ENCODE measurements at regions not wholly inside any gene's neighbourhood (a gene's known extent, or its start where the extent isn't known, plus 50 kb on each side); places are given as distances from the start of the nearest gene placed in this dataset.

GRCh38 chr18:30674596-30674995 is 367.9 kb downstream of the DSC3 start:
- Histone ChIP-seq H2BK5ac (ENCODE audit: low read depth, low read length) (no peak overlapping the region), H3K18ac (ENCODE audit: extremely low read depth, low read length) (no peak overlapping the region), H3K79me1 (ENCODE audit: low read depth, low read length) (no peaks in the 10 kb centered on the region), H3K23me2 (ENCODE audit: low read depth, low read length) (no peaks in the 10 kb centered on the region; the same call in 1 of the 2 replicates), H2AK5ac (ENCODE audit: low read depth, low read length) (no peak overlapping the region), H3K9me3 (ENCODE audit: insufficient read depth in 2 of 2, low read depth in 1 of 2, low read length in 1 of 2) (0 out of 4 replicates have a peak, but pooled peaks cover 0 to 5% of the 10 kb centered on the region in 2 experiments), H3K27me3 (replicated peaks in 1 of 4; ENCODE audit: control insufficient read depth in 3 of 4, extremely low read depth in 1 of 4, insufficient read depth in 3 of 4, low read length in 3 of 4) (no peaks in the 10 kb centered on the region), H3K4me3 (ENCODE audit: extremely low read depth in 1 of 4, insufficient read depth in 2 of 4, low read depth in 3 of 4, low read length in 4 of 4) (no peak overlapping the region), H4K20me1 (replicated peaks in 1 of 2; ENCODE audit: control insufficient read depth in 1 of 2, insufficient read depth in 2 of 2, low read length in 2 of 2) (no peaks in the 10 kb centered on the region), H4K5ac (ENCODE audit: insufficient read length, low read depth, low read length) (no peak overlapping the region), H3K56ac (replicated peaks; ENCODE audit: insufficient read length, low read depth, low read length) (no peak overlapping the region), H3K79me2 (ENCODE audit: control insufficient read depth in 1 of 2, insufficient read depth in 2 of 2, low read length in 2 of 2) (no peaks in the 10 kb centered on the region), H2AFZ (ENCODE audit: low read length) (peak overlapping the region; percentile 46; the same call in 1 of the 2 replicates), H3K4ac (replicated peaks; ENCODE audit: insufficient read length, low read depth, low read length) (no peak overlapping the region), H4K8ac (ENCODE audit: extremely low read depth, insufficient read depth, low read length) (no peak overlapping the region), H3K14ac (ENCODE audit: insufficient read length) (no peak overlapping the region), H2BK15ac (ENCODE audit: low read length) (no peak overlapping the region), H2BK120ac (replicated peaks; ENCODE audit: low read depth, low read length) (no peak overlapping the region), H3K36me3 (ENCODE audit: control insufficient read depth in 2 of 4, insufficient read depth in 4 of 4, low read length in 3 of 4) (no peaks in the 10 kb centered on the region), H2BK12ac (ENCODE audit: low read depth, low read length) (no peak overlapping the region), H3K27ac (ENCODE audit: low read depth, low read length) (no peak overlapping the region), H4K91ac (replicated peaks; ENCODE audit: insufficient read length, low read length) (no peak overlapping the region), H3K23ac (ENCODE audit: insufficient read length) (no peak overlapping the region), H2BK20ac (ENCODE audit: low read length) (no peak overlapping the region), H3K4me2 (ENCODE audit: insufficient read depth in 1 of 2, low read depth in 2 of 2, low read length in 2 of 2) (no peak overlapping the region), H3K4me1 (replicated peaks in 1 of 4; ENCODE audit: control insufficient read depth in 3 of 4, insufficient read depth in 4 of 4, low read length in 3 of 4) (no peaks in the 10 kb centered on the region), H3K9ac (replicated peaks in 1 of 4; ENCODE audit: extremely low read depth in 1 of 4, low read depth in 3 of 4, low read length in 3 of 4) (no peak overlapping the region)
- DNase-seq (ENCODE audit: low read depth in 1 of 2, low spot score in 2 of 2) (no peak), FAIRE-seq (no peak)
- POLR2A ChIA-PET (ENCODE audit: partially characterized antibody) = no interaction called here
- no peak for TF ChIP-seq ATF3 (IDR thresholded peaks at IDR 0.05; ENCODE audit: insufficient read depth, low read depth, low read length)
- no peak for TF ChIP-seq HDAC6 (IDR thresholded peaks at IDR 0.05; ENCODE audit: low read depth, low read length)
- no peak for TF ChIP-seq EGR1 (IDR thresholded peaks at IDR 0.05; ENCODE audit: borderline replicate concordance, low read depth, low read length)
- no peak for TF ChIP-seq KDM5A (IDR thresholded peaks at IDR 0.05; ENCODE audit: low read length)
- no peak for TF ChIP-seq POLR2AphosphoS5 (IDR thresholded peaks at IDR 0.05; ENCODE audit: low read depth, low read length)
- no peak for TF ChIP-seq SAP30 (IDR thresholded peaks at IDR 0.05; ENCODE audit: insufficient read depth, insufficient replicate concordance, low read length)
- no peak for TF ChIP-seq USF2 (IDR thresholded peaks at IDR 0.05; ENCODE audit: low read length)
- WGBS, 2 experiments (ENCODE audit: extremely low coverage in 1 of 2, insufficient coverage in 1 of 2, insufficient read length in 1 of 2, insufficient replicate concordance in 2 of 2, low coverage in 1 of 2, low lambda C conversion rate in 2 of 2, missing lambda C conversion rate in 1 of 2) = 95% methylated on average over 2 of the region's 2 CpGs; no CpG with 5 or more reads in 1 of the 2 experiments
- CTCF ChIA-PET (ENCODE audit: partially characterized antibody) = no interaction called here
